ENCODE measurements at regions not wholly inside any gene's neighbourhood (a gene's known extent, or its start where the extent isn't known, plus 50 kb on each side); places are given as distances from the start of the nearest gene placed in this dataset.

DNA sequence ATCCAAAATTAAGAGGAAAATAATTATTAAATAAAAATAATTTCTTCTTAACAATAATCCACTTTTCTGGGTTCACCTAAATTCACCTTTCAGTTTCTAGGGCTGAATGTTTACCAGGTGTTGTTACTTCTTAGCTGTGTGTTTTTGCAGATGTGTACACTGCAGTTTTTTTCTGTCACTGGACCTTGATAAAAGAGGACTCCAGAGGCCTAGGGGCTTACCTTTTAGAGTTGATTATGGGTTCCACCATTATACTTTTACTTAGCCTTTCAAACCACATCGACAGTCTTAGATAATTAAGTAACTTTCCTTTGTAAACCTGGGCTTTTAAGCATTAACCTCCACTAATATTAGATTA, 766.5 kb downstream of the BCKDHB start (continued):
- TF ChIP-seq, protein P1, sequence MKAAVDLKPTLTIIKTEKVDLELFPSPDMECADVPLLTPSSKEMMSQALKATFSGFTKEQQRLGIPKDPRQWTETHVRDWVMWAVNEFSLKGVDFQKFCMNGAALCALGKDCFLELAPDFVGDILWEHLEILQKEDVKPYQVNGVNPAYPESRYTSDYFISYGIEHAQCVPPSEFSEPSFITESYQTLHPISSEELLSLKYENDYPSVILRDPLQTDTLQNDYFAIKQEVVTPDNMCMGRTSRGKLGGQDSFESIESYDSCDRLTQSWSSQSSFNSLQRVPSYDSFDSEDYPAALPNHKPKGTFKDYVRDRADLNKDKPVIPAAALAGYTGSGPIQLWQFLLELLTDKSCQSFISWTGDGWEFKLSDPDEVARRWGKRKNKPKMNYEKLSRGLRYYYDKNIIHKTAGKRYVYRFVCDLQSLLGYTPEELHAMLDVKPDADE (IDR thresholded peaks at IDR 0.05), result no peak

DNA sequence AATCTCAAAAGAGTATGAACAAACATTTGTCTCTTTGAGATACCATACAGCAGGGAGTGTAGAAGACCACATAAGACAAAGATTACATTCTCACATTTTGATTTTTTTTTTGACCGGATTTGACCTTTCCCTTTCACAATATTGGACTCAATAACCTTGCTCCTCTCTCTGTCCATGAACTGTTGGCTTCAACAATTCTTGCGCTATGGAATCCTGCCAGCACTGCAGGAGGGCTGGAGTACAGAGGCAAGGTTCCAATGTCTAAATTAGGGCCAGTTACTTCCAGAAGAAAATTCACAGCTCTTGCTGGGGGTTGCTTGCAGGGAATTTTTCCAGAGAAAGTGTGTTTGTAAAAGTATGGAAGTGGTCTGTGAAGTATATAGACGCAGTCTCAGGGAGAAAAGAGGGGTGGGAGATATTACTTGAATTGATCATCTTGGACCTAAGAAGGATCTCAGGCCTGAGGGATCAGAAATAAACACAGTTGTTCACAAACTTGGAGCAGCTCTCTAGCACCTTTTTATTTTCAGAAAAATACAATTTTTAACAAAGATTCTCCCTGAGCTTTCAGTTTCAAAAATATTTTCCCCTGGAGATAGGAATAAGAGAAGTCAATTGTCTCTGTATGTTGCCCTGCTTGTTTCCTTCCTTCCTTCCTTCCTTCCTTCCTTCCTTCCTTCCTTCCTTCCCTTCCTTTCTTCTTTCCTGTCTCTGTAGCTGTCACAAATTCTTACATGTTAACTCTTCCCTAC, 765.9 kb downstream of the BCKDHB start:
- Histone ChIP-seq H3K4me3 (no peak overlapping the region), H3K27me3 (ENCODE audit: insufficient read depth) (no peaks in the 10 kb centered on the region), H3K9me2 (ENCODE audit: insufficient read depth) (0 out of 2 replicates have a peak, but pooled peaks cover 3% of the 10 kb centered on the region), H3K27ac (ENCODE audit: low read depth) (no peak overlapping the region), H3K4me2 (no peak overlapping the region), H3K79me2 (replicated peaks; ENCODE audit: insufficient read depth) (no peaks in the 10 kb centered on the region), H3K4me1 (ENCODE audit: insufficient read depth) (no peaks in the 10 kb centered on the region), H4K20me1 (replicated peaks; ENCODE audit: insufficient read depth) (no peaks in the 10 kb centered on the region), H3K36me3 (ENCODE audit: insufficient read depth) (no peaks in the 10 kb centered on the region), H2AFZ (no peak overlapping the region), H3F3A (replicated peaks; ENCODE audit: low read depth) (no peaks in the 10 kb centered on the region)
- TF ChIP-seq POLR2AphosphoS5 (IDR thresholded peaks at IDR 0.05; ENCODE audit: low read depth), result no peak
- TF ChIP-seq, protein P2, sequence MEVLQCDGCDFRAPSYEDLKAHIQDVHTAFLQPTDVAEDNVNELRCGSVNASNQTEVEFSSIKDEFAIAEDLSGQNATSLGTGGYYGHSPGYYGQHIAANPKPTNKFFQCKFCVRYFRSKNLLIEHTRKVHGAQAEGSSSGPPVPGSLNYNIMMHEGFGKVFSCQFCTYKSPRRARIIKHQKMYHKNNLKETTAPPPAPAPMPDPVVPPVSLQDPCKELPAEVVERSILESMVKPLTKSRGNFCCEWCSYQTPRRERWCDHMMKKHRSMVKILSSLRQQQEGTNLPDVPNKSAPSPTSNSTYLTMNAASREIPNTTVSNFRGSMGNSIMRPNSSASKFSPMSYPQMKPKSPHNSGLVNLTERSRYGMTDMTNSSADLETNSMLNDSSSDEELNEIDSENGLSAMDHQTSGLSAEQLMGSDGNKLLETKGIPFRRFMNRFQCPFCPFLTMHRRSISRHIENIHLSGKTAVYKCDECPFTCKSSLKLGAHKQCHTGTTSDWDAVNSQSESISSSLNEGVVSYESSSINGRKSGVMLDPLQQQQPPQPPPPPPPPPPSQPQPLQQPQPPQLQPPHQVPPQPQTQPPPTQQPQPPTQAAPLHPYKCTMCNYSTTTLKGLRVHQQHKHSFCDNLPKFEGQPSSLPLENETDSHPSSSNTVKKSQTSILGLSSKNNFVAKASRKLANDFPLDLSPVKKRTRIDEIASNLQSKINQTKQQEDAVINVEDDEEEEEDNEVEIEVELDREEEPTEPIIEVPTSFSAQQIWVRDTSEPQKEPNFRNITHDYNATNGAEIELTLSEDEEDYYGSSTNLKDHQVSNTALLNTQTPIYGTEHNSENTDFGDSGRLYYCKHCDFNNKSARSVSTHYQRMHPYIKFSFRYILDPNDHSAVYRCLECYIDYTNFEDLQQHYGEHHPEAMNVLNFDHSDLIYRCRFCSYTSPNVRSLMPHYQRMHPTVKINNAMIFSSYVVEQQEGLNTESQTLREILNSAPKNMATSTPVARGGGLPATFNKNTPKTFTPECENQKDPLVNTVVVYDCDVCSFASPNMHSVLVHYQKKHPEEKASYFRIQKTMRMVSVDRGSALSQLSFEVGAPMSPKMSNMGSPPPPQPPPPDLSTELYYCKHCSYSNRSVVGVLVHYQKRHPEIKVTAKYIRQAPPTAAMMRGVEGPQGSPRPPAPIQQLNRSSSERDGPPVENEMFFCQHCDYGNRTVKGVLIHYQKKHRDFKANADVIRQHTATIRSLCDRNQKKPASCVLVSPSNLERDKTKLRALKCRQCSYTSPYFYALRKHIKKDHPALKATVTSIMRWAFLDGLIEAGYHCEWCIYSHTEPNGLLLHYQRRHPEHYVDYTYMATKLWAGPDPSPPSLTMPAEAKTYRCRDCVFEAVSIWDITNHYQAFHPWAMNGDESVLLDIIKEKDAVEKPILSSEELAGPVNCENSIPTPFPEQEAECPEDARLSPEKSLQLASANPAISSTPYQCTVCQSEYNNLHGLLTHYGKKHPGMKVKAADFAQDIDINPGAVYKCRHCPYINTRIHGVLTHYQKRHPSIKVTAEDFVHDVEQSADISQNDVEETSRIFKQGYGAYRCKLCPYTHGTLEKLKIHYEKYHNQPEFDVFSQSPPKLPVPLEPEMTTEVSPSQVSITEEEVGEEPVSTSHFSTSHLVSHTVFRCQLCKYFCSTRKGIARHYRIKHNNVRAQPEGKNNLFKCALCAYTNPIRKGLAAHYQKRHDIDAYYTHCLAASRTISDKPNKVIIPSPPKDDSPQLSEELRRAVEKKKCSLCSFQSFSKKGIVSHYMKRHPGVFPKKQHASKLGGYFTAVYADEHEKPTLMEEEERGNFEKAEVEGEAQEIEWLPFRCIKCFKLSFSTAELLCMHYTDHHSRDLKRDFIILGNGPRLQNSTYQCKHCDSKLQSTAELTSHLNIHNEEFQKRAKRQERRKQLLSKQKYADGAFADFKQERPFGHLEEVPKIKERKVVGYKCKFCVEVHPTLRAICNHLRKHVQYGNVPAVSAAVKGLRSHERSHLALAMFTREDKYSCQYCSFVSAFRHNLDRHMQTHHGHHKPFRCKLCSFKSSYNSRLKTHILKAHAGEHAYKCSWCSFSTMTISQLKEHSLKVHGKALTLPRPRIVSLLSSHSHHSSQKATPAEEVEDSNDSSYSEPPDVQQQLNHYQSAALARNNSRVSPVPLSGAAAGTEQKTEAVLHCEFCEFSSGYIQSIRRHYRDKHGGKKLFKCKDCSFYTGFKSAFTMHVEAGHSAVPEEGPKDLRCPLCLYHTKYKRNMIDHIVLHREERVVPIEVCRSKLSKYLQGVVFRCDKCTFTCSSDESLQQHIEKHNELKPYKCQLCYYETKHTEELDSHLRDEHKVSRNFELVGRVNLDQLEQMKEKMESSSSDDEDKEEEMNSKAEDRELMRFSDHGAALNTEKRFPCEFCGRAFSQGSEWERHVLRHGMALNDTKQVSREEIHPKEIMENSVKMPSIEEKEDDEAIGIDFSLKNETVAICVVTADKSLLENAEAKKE (CRISPR knock-in tag; IDR thresholded peaks at IDR 0.05), result no peak
- no peaks in the 10 kb centered on the region for H3K4me1 Mint-ChIP-seq
- DNase-seq (ENCODE audit: low spot score) (no peak), ATAC-seq (no peak)
- H3K36me3 Mint-ChIP-seq (ENCODE audit: low read depth), result no peaks in the 10 kb centered on the region; the same call in 2 of the 3 replicates
- H3K4me3 Mint-ChIP-seq, result no peak overlapping the region
- H3K27me3 Mint-ChIP-seq (ENCODE audit: insufficient read depth, low read depth, poor library complexity), result no peaks in the 10 kb centered on the region
- 0 out of 2 replicates have a peak overlapping the region, but pooled peaks have one; percentile 45 for H3K27ac Mint-ChIP-seq
- no peaks in the 10 kb centered on the region; the same call in 1 of the 3 replicates for H3K9me3 Mint-ChIP-seq

Data from GM23338 (cell line).